ENCODE measurements at regions not wholly inside any gene's neighbourhood (a gene's known extent, or its start where the extent isn't known, plus 50 kb on each side); places are given as distances from the start of the nearest gene placed in this dataset.
"Not testable (repeated sequence)": the region's sequence is repeated elsewhere in the genome, so short reads cannot be mapped to it uniquely, and the experiment has no call there.

DNA sequence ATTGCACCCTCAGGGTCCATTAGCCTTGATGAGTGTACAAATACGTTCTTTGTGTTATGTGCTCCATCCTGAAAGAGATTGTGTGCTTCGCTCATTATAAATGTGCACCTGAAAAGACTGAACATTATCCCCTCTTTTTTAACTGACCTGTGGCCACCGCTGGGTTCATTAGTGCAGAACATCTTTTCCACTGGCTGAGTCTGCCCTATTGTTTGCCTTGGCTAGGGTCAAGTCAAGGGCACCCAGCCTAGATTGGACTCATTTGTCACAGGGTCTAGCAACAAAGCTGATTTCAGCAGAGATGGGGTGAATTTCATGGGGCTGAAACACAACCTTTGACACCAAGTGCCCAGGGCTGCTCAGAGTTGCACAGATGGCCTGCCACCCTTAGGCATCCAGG, 764.1 kb upstream of the ARRDC3 start:
- H3K4me3 ChIP-seq (ENCODE audit: low read length) = no peak overlapping the region
- TF ChIP-seq, protein P1, sequence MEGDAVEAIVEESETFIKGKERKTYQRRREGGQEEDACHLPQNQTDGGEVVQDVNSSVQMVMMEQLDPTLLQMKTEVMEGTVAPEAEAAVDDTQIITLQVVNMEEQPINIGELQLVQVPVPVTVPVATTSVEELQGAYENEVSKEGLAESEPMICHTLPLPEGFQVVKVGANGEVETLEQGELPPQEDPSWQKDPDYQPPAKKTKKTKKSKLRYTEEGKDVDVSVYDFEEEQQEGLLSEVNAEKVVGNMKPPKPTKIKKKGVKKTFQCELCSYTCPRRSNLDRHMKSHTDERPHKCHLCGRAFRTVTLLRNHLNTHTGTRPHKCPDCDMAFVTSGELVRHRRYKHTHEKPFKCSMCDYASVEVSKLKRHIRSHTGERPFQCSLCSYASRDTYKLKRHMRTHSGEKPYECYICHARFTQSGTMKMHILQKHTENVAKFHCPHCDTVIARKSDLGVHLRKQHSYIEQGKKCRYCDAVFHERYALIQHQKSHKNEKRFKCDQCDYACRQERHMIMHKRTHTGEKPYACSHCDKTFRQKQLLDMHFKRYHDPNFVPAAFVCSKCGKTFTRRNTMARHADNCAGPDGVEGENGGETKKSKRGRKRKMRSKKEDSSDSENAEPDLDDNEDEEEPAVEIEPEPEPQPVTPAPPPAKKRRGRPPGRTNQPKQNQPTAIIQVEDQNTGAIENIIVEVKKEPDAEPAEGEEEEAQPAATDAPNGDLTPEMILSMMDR (IDR thresholded peaks at IDR 0.05; ENCODE audit: low read depth, low read length, poor library complexity, severe bottlenecking) = no peak
- TF ChIP-seq EZH2phosphoT487 (IDR thresholded peaks at IDR 0.05; ENCODE audit: borderline replicate concordance, low read length) = no peak
- H3K79me2 ChIP-seq (ENCODE audit: control insufficient read depth, low read length) = no peaks in the 10 kb centered on the region
- H3K4me2 ChIP-seq (ENCODE audit: low read length) = no peak overlapping the region
- no peaks in the 10 kb centered on the region for H4K20me1 ChIP-seq (ENCODE audit: control insufficient read depth, insufficient read depth, low read depth, low read length)
- no peaks in the 10 kb centered on the region for H3K9me2 ChIP-seq (replicated peaks; ENCODE audit: control insufficient read depth, low read length)
- H3K4me1 ChIP-seq (ENCODE audit: control insufficient read depth, low read length) = no peaks in the 10 kb centered on the region
- H3K9me3 ChIP-seq (ENCODE audit: control insufficient read depth, insufficient read depth, low read length) = no peaks in the 10 kb centered on the region
- no peaks in the 10 kb centered on the region for H3F3A ChIP-seq (ENCODE audit: control insufficient read depth, insufficient read depth)
- H3K27me3 ChIP-seq (ENCODE audit: control insufficient read depth, low read length) = no peaks in the 10 kb centered on the region
- H3K27ac ChIP-seq (ENCODE audit: low read depth, low read length) = no peak overlapping the region
- no peaks in the 10 kb centered on the region for H3K36me3 ChIP-seq (ENCODE audit: control insufficient read depth, low read length)

DNA sequence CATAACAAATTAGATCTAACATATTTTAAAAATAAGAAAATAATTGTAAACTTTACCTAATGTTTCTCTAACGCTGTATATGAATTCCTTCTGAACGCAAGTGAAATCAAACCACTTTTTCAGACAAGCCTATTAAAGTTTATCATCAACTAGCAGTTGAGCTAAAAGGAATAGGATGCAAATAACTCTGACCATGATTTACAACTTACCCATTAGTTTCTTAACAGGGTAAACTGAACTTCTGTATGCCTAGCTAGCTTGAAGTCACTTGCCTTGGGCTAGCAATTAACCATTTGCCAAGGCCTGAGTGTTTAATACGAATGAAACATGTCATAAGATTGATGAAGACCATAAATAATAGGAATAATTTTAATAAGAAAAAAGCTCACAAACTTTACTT, 762.7 kb upstream of the ARRDC3 start:
- no peaks in the 10 kb centered on the region for H3K79me2 ChIP-seq (ENCODE audit: control insufficient read depth, low read length)
- no peak overlapping the region for H3K4me2 ChIP-seq (ENCODE audit: low read length)
- H3K27me3 ChIP-seq (ENCODE audit: control insufficient read depth, low read length) = no peaks in the 10 kb centered on the region
- no peak overlapping the region for H3K4me3 ChIP-seq (ENCODE audit: low read length)
- H3K9me3 ChIP-seq (ENCODE audit: control insufficient read depth, insufficient read depth, low read length) = no peaks in the 10 kb centered on the region
- H3K27ac ChIP-seq (ENCODE audit: low read depth, low read length) = no peak overlapping the region
- TF ChIP-seq, protein P1 (IDR thresholded peaks at IDR 0.05; ENCODE audit: low read depth, low read length, poor library complexity, severe bottlenecking) = no peak
- no peak for TF ChIP-seq EZH2phosphoT487 (IDR thresholded peaks at IDR 0.05; ENCODE audit: borderline replicate concordance, low read length)
- H3K36me3 ChIP-seq (ENCODE audit: control insufficient read depth, low read length) = no peaks in the 10 kb centered on the region
- H3F3A ChIP-seq (ENCODE audit: control insufficient read depth, insufficient read depth) = no peaks in the 10 kb centered on the region
- H4K20me1 ChIP-seq (ENCODE audit: control insufficient read depth, insufficient read depth, low read depth, low read length) = no peaks in the 10 kb centered on the region
- no peaks in the 10 kb centered on the region for H3K9me2 ChIP-seq (replicated peaks; ENCODE audit: control insufficient read depth, low read length)
- no peaks in the 10 kb centered on the region for H3K4me1 ChIP-seq (ENCODE audit: control insufficient read depth, low read length)

DNA sequence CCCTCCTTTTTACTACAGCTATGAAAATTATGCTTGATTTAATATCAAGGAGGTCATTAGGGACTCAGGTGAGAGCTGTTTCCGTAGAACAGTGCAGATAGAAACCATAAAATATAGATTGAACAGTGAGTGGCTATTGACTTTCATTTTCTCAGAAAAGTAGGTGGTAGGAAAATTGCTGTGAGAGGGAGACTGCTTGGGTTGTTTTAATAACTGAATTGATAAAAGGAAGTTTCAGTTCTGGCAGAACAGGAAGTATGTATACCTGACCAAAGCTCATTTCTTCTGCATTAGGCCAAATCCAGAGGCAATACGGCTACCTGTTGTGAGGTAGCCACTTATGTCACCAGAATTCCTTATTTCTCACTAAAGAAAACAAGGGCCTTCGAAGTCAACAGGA, 761.7 kb upstream of the ARRDC3 start:
- Histone ChIP-seq H3K27me3 (ENCODE audit: control insufficient read depth, low read length) (no peaks in the 10 kb centered on the region), H3K27ac (ENCODE audit: low read depth, low read length) (no peak overlapping the region), H4K20me1 (ENCODE audit: control insufficient read depth, insufficient read depth, low read depth, low read length) (no peaks in the 10 kb centered on the region), H3K4me1 (ENCODE audit: control insufficient read depth, low read length) (no peaks in the 10 kb centered on the region), H3K4me2 (ENCODE audit: low read length) (no peak overlapping the region), H3K4me3 (ENCODE audit: low read length) (no peak overlapping the region), H3K36me3 (ENCODE audit: control insufficient read depth, low read length) (no peaks in the 10 kb centered on the region), H3K9me2 (replicated peaks; ENCODE audit: control insufficient read depth, low read length) (no peaks in the 10 kb centered on the region), H3K9me3 (ENCODE audit: control insufficient read depth, insufficient read depth, low read length) (no peaks in the 10 kb centered on the region), H3F3A (ENCODE audit: control insufficient read depth, insufficient read depth) (no peaks in the 10 kb centered on the region), H3K79me2 (ENCODE audit: control insufficient read depth, low read length) (no peaks in the 10 kb centered on the region)
- TF ChIP-seq, protein P1 (IDR thresholded peaks at IDR 0.05; ENCODE audit: low read depth, low read length, poor library complexity, severe bottlenecking) = no peak
- no peak for TF ChIP-seq EZH2phosphoT487 (IDR thresholded peaks at IDR 0.05; ENCODE audit: borderline replicate concordance, low read length)

DNA sequence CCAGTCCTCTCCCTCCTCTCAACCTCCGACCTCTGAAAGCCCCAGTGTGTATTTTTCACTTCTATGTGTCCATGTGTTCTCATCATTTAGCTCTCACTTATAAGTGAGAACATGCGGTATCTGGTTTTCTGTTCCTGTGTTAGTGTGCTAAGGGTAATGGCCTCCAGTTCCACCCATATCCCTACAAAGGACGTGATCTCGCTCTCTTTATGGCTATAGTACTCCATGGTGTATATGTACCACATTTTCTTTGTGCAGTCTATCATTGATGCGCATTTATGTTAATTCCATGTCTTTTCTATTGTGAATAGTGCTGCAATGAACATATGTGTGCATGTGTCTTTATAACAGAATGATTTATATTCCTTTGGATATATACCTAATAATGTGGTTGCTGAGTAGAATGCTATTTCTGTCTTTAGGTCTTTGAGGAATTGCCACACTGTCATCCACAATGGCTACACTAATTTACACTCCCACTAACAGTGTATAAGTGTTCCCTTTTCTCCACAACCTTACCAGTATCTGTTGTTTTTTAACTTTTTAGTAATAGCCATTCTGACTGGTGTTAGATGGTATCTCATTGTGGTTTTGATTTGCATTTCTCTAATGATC, 749.3 kb upstream of the ARRDC3 start:
- not testable (repeated sequence) for H3K4me2 ChIP-seq (ENCODE audit: low read length); H4K20me1 ChIP-seq (ENCODE audit: control insufficient read depth, insufficient read depth, low read depth, low read length); H3F3A ChIP-seq (ENCODE audit: control insufficient read depth, insufficient read depth); H3K4me1 ChIP-seq (ENCODE audit: control insufficient read depth, low read length); H3K27ac ChIP-seq (ENCODE audit: low read depth, low read length); H3K4me3 ChIP-seq (ENCODE audit: low read length); H3K27me3 ChIP-seq (ENCODE audit: control insufficient read depth, low read length); H3K9me3 ChIP-seq (ENCODE audit: control insufficient read depth, insufficient read depth, low read length); H3K9me2 ChIP-seq (replicated peaks; ENCODE audit: control insufficient read depth, low read length); H3K79me2 ChIP-seq (ENCODE audit: control insufficient read depth, low read length); H3K36me3 ChIP-seq (ENCODE audit: control insufficient read depth, low read length)

Data from DOHH2 (cell line).